ENCODE measurements at regions not wholly inside any gene's neighbourhood (a gene's known extent, or its start where the extent isn't known, plus 50 kb on each side); places are given as distances from the start of the nearest gene placed in this dataset.

GRCh38 chr6:129921169-129921817, 60.2 kb upstream of the TMEM244 start:
- TF ChIP-seq, protein P1, sequence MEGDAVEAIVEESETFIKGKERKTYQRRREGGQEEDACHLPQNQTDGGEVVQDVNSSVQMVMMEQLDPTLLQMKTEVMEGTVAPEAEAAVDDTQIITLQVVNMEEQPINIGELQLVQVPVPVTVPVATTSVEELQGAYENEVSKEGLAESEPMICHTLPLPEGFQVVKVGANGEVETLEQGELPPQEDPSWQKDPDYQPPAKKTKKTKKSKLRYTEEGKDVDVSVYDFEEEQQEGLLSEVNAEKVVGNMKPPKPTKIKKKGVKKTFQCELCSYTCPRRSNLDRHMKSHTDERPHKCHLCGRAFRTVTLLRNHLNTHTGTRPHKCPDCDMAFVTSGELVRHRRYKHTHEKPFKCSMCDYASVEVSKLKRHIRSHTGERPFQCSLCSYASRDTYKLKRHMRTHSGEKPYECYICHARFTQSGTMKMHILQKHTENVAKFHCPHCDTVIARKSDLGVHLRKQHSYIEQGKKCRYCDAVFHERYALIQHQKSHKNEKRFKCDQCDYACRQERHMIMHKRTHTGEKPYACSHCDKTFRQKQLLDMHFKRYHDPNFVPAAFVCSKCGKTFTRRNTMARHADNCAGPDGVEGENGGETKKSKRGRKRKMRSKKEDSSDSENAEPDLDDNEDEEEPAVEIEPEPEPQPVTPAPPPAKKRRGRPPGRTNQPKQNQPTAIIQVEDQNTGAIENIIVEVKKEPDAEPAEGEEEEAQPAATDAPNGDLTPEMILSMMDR (IDR thresholded peaks at IDR 0.05; ENCODE audit: low read length) = no peak
- no peak for TF ChIP-seq EZH2 (IDR thresholded peaks at IDR 0.05; ENCODE audit: borderline replicate concordance, low read length)
